ENCODE measurements at regions not wholly inside any gene's neighbourhood (a gene's known extent, or its start where the extent isn't known, plus 50 kb on each side); places are given as distances from the start of the nearest gene placed in this dataset.

- no peak for DNase-seq
These were observed 151.9 kb upstream of the LINGO1 start for GRCh38 chr15:77784361-77785292.

- no peak for DNase-seq
These were observed 150.9 kb upstream of the LINGO1 start for GRCh38 chr15:77783636-77784035.

- DNase-seq = no peak
These were observed 150.0 kb upstream of the LINGO1 start for GRCh38 chr15:77782691-77783090.

- DNase-seq = no peak
These were observed 149.2 kb upstream of the LINGO1 start for GRCh38 chr15:77781946-77782240.

GRCh38 chr15:77781151-77781945 lies 148.6 kb upstream of the LINGO1 start:
- no peak for DNase-seq

GRCh38 chr15:77778802-77779201 lies 146.1 kb upstream of the LINGO1 start:
- DNase-seq = no peak

GRCh38 chr15:77775837-77776236 lies 143.1 kb upstream of the LINGO1 start:
- no peak for DNase-seq

GRCh38 chr15:77775373-77775772 lies 142.7 kb upstream of the LINGO1 start:
- no peak for DNase-seq

- DNase-seq = no peak
These were observed 141.6 kb upstream of the LINGO1 start for GRCh38 chr15:77774350-77774749.

GRCh38 chr15:77773903-77774302 lies 141.2 kb upstream of the LINGO1 start:
- no peak for DNase-seq

GRCh38 chr15:77772641-77773402 lies 140.1 kb upstream of the LINGO1 start:
- no peak for DNase-seq

GRCh38 chr15:77771616-77772015 lies 138.9 kb upstream of the LINGO1 start:
- DNase-seq = no peak

- DNase-seq = no peak
These were observed 137.0 kb upstream of the LINGO1 start for GRCh38 chr15:77769700-77770099.

GRCh38 chr15:77768521-77769078 lies 135.9 kb upstream of the LINGO1 start:
- no peak for DNase-seq

GRCh38 chr15:77768107-77768506 lies 135.4 kb upstream of the LINGO1 start:
- no peak for DNase-seq

- no peak for DNase-seq
These were observed 131.4 kb upstream of the LINGO1 start for GRCh38 chr15:77764095-77764494.

GRCh38 chr15:77762747-77763355 lies 130.1 kb upstream of the LINGO1 start:
- DNase-seq = no peak

GRCh38 chr15:77759896-77760592 lies 127.3 kb upstream of the LINGO1 start:
- DNase-seq = no peak

GRCh38 chr15:77753939-77754338 lies 121.2 kb upstream of the LINGO1 start:
- DNase-seq = no peak

- no peak for DNase-seq
These were observed 120.7 kb upstream of the LINGO1 start for GRCh38 chr15:77753281-77753873.

GRCh38 chr15:77749998-77750540 lies 117.4 kb upstream of the LINGO1 start:
- no peak for DNase-seq
